ENCODE measurements at regions not wholly inside any gene's neighbourhood (a gene's known extent, or its start where the extent isn't known, plus 50 kb on each side); places are given as distances from the start of the nearest gene placed in this dataset.

- no peak for TF ChIP-seq POLR2A (IDR thresholded peaks at IDR 0.05)
- TF ChIP-seq, protein P1, sequence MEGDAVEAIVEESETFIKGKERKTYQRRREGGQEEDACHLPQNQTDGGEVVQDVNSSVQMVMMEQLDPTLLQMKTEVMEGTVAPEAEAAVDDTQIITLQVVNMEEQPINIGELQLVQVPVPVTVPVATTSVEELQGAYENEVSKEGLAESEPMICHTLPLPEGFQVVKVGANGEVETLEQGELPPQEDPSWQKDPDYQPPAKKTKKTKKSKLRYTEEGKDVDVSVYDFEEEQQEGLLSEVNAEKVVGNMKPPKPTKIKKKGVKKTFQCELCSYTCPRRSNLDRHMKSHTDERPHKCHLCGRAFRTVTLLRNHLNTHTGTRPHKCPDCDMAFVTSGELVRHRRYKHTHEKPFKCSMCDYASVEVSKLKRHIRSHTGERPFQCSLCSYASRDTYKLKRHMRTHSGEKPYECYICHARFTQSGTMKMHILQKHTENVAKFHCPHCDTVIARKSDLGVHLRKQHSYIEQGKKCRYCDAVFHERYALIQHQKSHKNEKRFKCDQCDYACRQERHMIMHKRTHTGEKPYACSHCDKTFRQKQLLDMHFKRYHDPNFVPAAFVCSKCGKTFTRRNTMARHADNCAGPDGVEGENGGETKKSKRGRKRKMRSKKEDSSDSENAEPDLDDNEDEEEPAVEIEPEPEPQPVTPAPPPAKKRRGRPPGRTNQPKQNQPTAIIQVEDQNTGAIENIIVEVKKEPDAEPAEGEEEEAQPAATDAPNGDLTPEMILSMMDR (IDR thresholded peaks at IDR 0.05): no peak
- TF ChIP-seq EP300 (IDR thresholded peaks at IDR 0.05): no peak
- TF ChIP-seq POLR2AphosphoS5 (IDR thresholded peaks at IDR 0.05): no peak
Observed at GRCh38 chrX:10971759-10972158, 139.4 kb upstream of the HCCS start.
